CD14-positive monocyte (primary cell): ENCODE measurements at regions not wholly inside any gene's neighbourhood (a gene's known extent, or its start where the extent isn't known, plus 50 kb on each side); places are given as distances from the start of the nearest gene placed in this dataset.

Source experiments
- DNase-seq, 3 donors: peaks; one replicate each; pipeline ENCODE4 v3.0.0-alpha.2; 2011 to 2022
- H2AFZ ChIP-seq: 2 replicates; pipeline ENCODE4 v1.6.0; 2012; ENCODE audit warnings: mild to moderate bottlenecking, low read depth, low read length, inconsistent platforms; ENCODE audit not compliant: insufficient read depth, poor library complexity, severe bottlenecking
- H3K27ac ChIP-seq, 2 donors: 1 replicate in 1 of 2; 2 replicates in 1 of 2; pipeline ENCODE4 v1.5.1; 2012 to 2013; ENCODE audit warnings: low read length in 2 of 2, control low read depth in 1 of 2, inconsistent platforms in 1 of 2, low read depth in 1 of 2, mild to moderate bottlenecking in 1 of 2
- H3K27me3 ChIP-seq, 2 donors: one replicate each; pipeline versions ENCODE4 v1.6.0 to v1.6.1; 2011 to 2013; ENCODE audit warnings: low read length in 2 of 2; ENCODE audit not compliant: control insufficient read depth in 2 of 2, insufficient read depth in 2 of 2
- H3K36me3 ChIP-seq, 2 donors: replicated peaks in 1 of 2; 1 replicate in 1 of 2; 2 replicates in 1 of 2; pipeline versions ENCODE4 v1.5.1 to v1.6.1; 2012 to 2013; ENCODE audit warnings: low read length in 2 of 2, control low read depth in 1 of 2, inconsistent platforms in 1 of 2, mild to moderate bottlenecking in 1 of 2; ENCODE audit not compliant: insufficient read depth in 2 of 2, control insufficient read depth in 1 of 2
- H3K4me1 ChIP-seq, 2 donors: 1 replicate in 1 of 2; 2 replicates in 1 of 2; pipeline versions ENCODE4 v1.5.1 to v1.6.1; 2012 to 2013; ENCODE audit warnings: low read length in 2 of 2, control low read depth in 1 of 2, inconsistent platforms in 1 of 2, mild to moderate bottlenecking in 1 of 2, moderate library complexity in 1 of 2; ENCODE audit not compliant: insufficient read depth in 2 of 2, control insufficient read depth in 1 of 2
- H3K4me2 ChIP-seq: replicated peaks from 2 replicates; pipeline ENCODE3; 2012; ENCODE audit warnings: low read length, moderate library complexity, mild to moderate bottlenecking; ENCODE audit not compliant: poor library complexity, severe bottlenecking; ENCODE audit errors: extremely low read depth
- H3K4me3 ChIP-seq, 3 experiments: fragments of 200-600 bp in 1 of 3; sonication (generic) in 1 of 3; replicated peaks in 1 of 3; 1 replicate in 2 of 3; 2 replicates in 1 of 3; pipeline ENCODE4 v1.5.1; 2011 to 2013; ENCODE audit warnings: low read length in 3 of 3, mild to moderate bottlenecking in 3 of 3, control low read depth in 2 of 3, low read depth in 2 of 3, inconsistent platforms in 1 of 3, moderate library complexity in 1 of 3
- H3K79me2 ChIP-seq: 2 replicates; pipeline ENCODE4 v1.6.0; 2012; ENCODE audit warnings: mild to moderate bottlenecking, control low read depth, inconsistent platforms, low read length, moderate library complexity; ENCODE audit not compliant: insufficient read depth
- H3K9ac ChIP-seq: 2 replicates; pipeline ENCODE4 v1.6.0; 2017; ENCODE audit warnings: low read length, mild to moderate bottlenecking; ENCODE audit not compliant: insufficient read depth, poor library complexity, severe bottlenecking
- H3K9me3 ChIP-seq, 2 donors: replicated peaks in 1 of 2; 1 replicate in 1 of 2; 2 replicates in 1 of 2; pipeline versions ENCODE4 v1.5.1 to v1.6.1; 2012 to 2013; ENCODE audit warnings: low read length in 2 of 2, control low read depth in 1 of 2; ENCODE audit not compliant: control insufficient read depth in 1 of 2, insufficient read depth in 1 of 2
- H4K20me1 ChIP-seq: 2 replicates; pipeline ENCODE4 v1.6.0; 2012; ENCODE audit warnings: mild to moderate bottlenecking, low read length, control low read depth, moderate library complexity; ENCODE audit not compliant: insufficient read depth
- H3K27ac Mint-ChIP-seq, 7 donors: one replicate each; pipeline ENCODE4 v1.8.0; 2020; ENCODE audit warnings: mild to moderate bottlenecking in 7 of 7, mixed read lengths in 7 of 7, moderate library complexity in 6 of 7, inconsistent platforms in 2 of 7
- H3K27me3 Mint-ChIP-seq, 3 donors: one replicate each; pipeline ENCODE4 v1.8.0; 2021 to 2022; ENCODE audit warnings: low read depth in 3 of 3, mild to moderate bottlenecking in 3 of 3, mixed read lengths in 3 of 3, moderate library complexity in 3 of 3, inconsistent platforms in 1 of 3
- H3K36me3 Mint-ChIP-seq, 2 donors: one replicate each; pipeline ENCODE4 v1.8.0; 2020; ENCODE audit warnings: mixed read lengths in 2 of 2, inconsistent platforms in 1 of 2, mild to moderate bottlenecking in 1 of 2
- H3K4me1 Mint-ChIP-seq: one replicate; pipeline ENCODE4 v1.8.0; 2020; ENCODE audit warnings: mild to moderate bottlenecking, mixed read lengths
- H3K4me3 Mint-ChIP-seq, 2 donors: one replicate each; pipeline ENCODE4 v1.8.0; 2020; ENCODE audit warnings: mild to moderate bottlenecking in 2 of 2, mixed read lengths in 2 of 2, moderate library complexity in 1 of 2
- H3K9me3 Mint-ChIP-seq, 7 donors: one replicate each; pipeline ENCODE4 v1.8.0; 2020 to 2022; ENCODE audit warnings: mixed read lengths in 7 of 7, mild to moderate bottlenecking in 6 of 7, moderate library complexity in 6 of 7, inconsistent platforms in 2 of 7
- CTCF ChIP-seq: fragments of 200-600 bp; IDR thresholded peaks from one replicate; pipeline ENCODE4 v1.8.0; 2022; ENCODE audit warnings: antibody characterized with exemption, mild to moderate bottlenecking
- WGBS: methylation state at CpG from one replicate; pipeline ENCODE4 v1.1.5; 2013; ENCODE audit warnings: missing lambda C conversion rate; ENCODE audit not compliant: insufficient coverage; 5-methylcytosine and 5-hydroxymethylcytosine counted together
- intact Hi-C, 2 donors: fragments of 100-400 bp; cut with micrococcal nuclease; formaldehyde crosslinking; loops; one replicate each; pipeline versions ENCODE4 v1.15.0 to v1.15.1; 2023

- H3K4me2 ChIP-seq = no peak overlapping the region
- H3K27me3 ChIP-seq = no peaks in the 10 kb centered on the region
- no peak overlapping the region for H3K27ac ChIP-seq
- 100% methylated on average over 3 of the region's 5 CpGs for WGBS
- Mint-ChIP-seq H3K27ac (no peak overlapping the region), H3K4me3 (no peak overlapping the region), H3K27me3 (no peaks in the 10 kb centered on the region), H3K36me3 (no peaks in the 10 kb centered on the region), H3K4me1 (no peaks in the 10 kb centered on the region), H3K9me3 (peaks cover 0 to 6% (median 0%) of the 10 kb centered on the region in 7 donors)
- no peak for TF ChIP-seq CTCF
- H3K4me3 ChIP-seq = no peak overlapping the region
- H3K79me2 ChIP-seq = no peaks in the 10 kb centered on the region
- no peak overlapping the region for H2AFZ ChIP-seq
- no peak overlapping the region for H3K9ac ChIP-seq
- DNase-seq = no peak
- H3K9me3 ChIP-seq = peaks cover 0 to 8% of the 10 kb centered on the region in 2 donors
- no peaks in the 10 kb centered on the region for H3K36me3 ChIP-seq
- H3K4me1 ChIP-seq = no peaks in the 10 kb centered on the region
- H4K20me1 ChIP-seq = no peaks in the 10 kb centered on the region
- intact Hi-C loops = no loop called here
Measured at GRCh38 chr9:11348366-11348765, 735.6 kb upstream of the PTPRD start.

GRCh38 chr9:11349187-11349586, 736.4 kb upstream of the PTPRD start:
- Histone ChIP-seq H3K27me3 (no peaks in the 10 kb centered on the region), H3K79me2 (no peaks in the 10 kb centered on the region), H3K9ac (no peak overlapping the region), H3K27ac (no peak overlapping the region), H2AFZ (no peak overlapping the region), H3K9me3 (peaks cover 0 to 8% of the 10 kb centered on the region in 2 donors), H3K4me3 (no peak overlapping the region), H3K36me3 (no peaks in the 10 kb centered on the region), H3K4me1 (no peaks in the 10 kb centered on the region), H3K4me2 (no peak overlapping the region), H4K20me1 (no peaks in the 10 kb centered on the region)
- H3K36me3 Mint-ChIP-seq = no peaks in the 10 kb centered on the region
- intact Hi-C loops = no loop called here
- no peak overlapping the region for H3K27ac Mint-ChIP-seq
- no peak overlapping the region for H3K4me3 Mint-ChIP-seq
- peaks cover 0 to 6% (median 0%) of the 10 kb centered on the region in 7 donors for H3K9me3 Mint-ChIP-seq
- WGBS = 75% methylated on average over 3 of the region's 5 CpGs
- TF ChIP-seq CTCF = no peak
- H3K27me3 Mint-ChIP-seq = no peaks in the 10 kb centered on the region
- DNase-seq = no peak
- no peaks in the 10 kb centered on the region for H3K4me1 Mint-ChIP-seq
